ENCODE measurements at regions not wholly inside any gene's neighbourhood (a gene's known extent, or its start where the extent isn't known, plus 50 kb on each side); places are given as distances from the start of the nearest gene placed in this dataset.
"Not testable (repeated sequence)": the region's sequence is repeated elsewhere in the genome, so short reads cannot be mapped to it uniquely, and the experiment has no call there.

- H3K79me2 ChIP-seq (ENCODE audit: control insufficient read depth, insufficient read depth, low read length, poor library complexity); H4K91ac ChIP-seq (ENCODE audit: low read depth, low read length); H2AK5ac ChIP-seq (ENCODE audit: low read length); H3K23ac ChIP-seq (ENCODE audit: low read length); H3K18ac ChIP-seq (ENCODE audit: low read length); H3K4me3 ChIP-seq (ENCODE audit: low read depth, low read length); H3K14ac ChIP-seq (ENCODE audit: low read length); H3K4ac ChIP-seq (ENCODE audit: low read depth, low read length); H3K79me1 ChIP-seq (ENCODE audit: low read length); H2BK12ac ChIP-seq (ENCODE audit: low read length); H3K36me3 ChIP-seq (ENCODE audit: control insufficient read depth in 1 of 2, insufficient read depth in 2 of 2, low read length in 2 of 2); H3K27me3 ChIP-seq (ENCODE audit: insufficient read depth, low read length); H2BK5ac ChIP-seq (ENCODE audit: low read depth, low read length, poor library complexity); H4K8ac ChIP-seq (ENCODE audit: low read depth, low read length); H3K9me3 ChIP-seq (ENCODE audit: insufficient read depth, low read depth, low read length); H3K27ac ChIP-seq (ENCODE audit: low read depth, low read length); H2AFZ ChIP-seq (ENCODE audit: insufficient read depth, low read length, poor library complexity); H3K4me1 ChIP-seq (ENCODE audit: control insufficient read depth in 1 of 2, insufficient read depth in 2 of 2, low read length in 2 of 2); H4K12ac ChIP-seq (ENCODE audit: low read depth, low read length); H3K9ac ChIP-seq (ENCODE audit: low read length); H2BK120ac ChIP-seq (ENCODE audit: insufficient read depth, low read length, poor library complexity): not testable (repeated sequence)
- DNase-seq: peak in 1 of 2 donors; percentile 9
- WGBS (ENCODE audit: extremely low coverage, insufficient coverage, insufficient read length): no CpG with 5 or more reads among the region's 40 CpGs
- peak overlapping the region; percentile 61 for H3K4me2 ChIP-seq (ENCODE audit: low read length)
These were observed 174.3 kb downstream of the SPATA31A6 start for GRCh38 chr9:42357604-42358373.

GRCh38 chr9:42358626-42359247, 175.3 kb downstream of the SPATA31A6 start:
- not testable (repeated sequence) for H4K8ac ChIP-seq (ENCODE audit: low read depth, low read length); H4K12ac ChIP-seq (ENCODE audit: low read depth, low read length); H3K79me2 ChIP-seq (ENCODE audit: control insufficient read depth, insufficient read depth, low read length, poor library complexity); H2BK5ac ChIP-seq (ENCODE audit: low read depth, low read length, poor library complexity); H3K4me1 ChIP-seq (ENCODE audit: control insufficient read depth in 1 of 2, insufficient read depth in 2 of 2, low read length in 2 of 2); H3K9ac ChIP-seq (ENCODE audit: low read length); H3K4me2 ChIP-seq (ENCODE audit: low read length); H3K4ac ChIP-seq (ENCODE audit: low read depth, low read length); H2AFZ ChIP-seq (ENCODE audit: insufficient read depth, low read length, poor library complexity); H3K23ac ChIP-seq (ENCODE audit: low read length); H2BK120ac ChIP-seq (ENCODE audit: insufficient read depth, low read length, poor library complexity); H3K36me3 ChIP-seq (ENCODE audit: control insufficient read depth in 1 of 2, insufficient read depth in 2 of 2, low read length in 2 of 2); H2AK5ac ChIP-seq (ENCODE audit: low read length); H3K14ac ChIP-seq (ENCODE audit: low read length); H3K4me3 ChIP-seq (ENCODE audit: low read depth, low read length); H3K27me3 ChIP-seq (ENCODE audit: insufficient read depth, low read length); H3K9me3 ChIP-seq (ENCODE audit: insufficient read depth, low read depth, low read length); H3K79me1 ChIP-seq (ENCODE audit: low read length); H4K91ac ChIP-seq (ENCODE audit: low read depth, low read length); H3K27ac ChIP-seq (ENCODE audit: low read depth, low read length); DNase-seq; H2BK12ac ChIP-seq (ENCODE audit: low read length); H3K18ac ChIP-seq (ENCODE audit: low read length)
- WGBS (ENCODE audit: extremely low coverage, insufficient coverage, insufficient read length): no CpG with 5 or more reads among the region's 2 CpGs

GRCh38 chr9:42364410-42365243, 181.2 kb downstream of the SPATA31A6 start:
- H4K91ac ChIP-seq (ENCODE audit: low read depth, low read length); H2BK5ac ChIP-seq (ENCODE audit: low read depth, low read length, poor library complexity); H3K27ac ChIP-seq (ENCODE audit: low read depth, low read length); H3K23ac ChIP-seq (ENCODE audit: low read length); H3K9me3 ChIP-seq (ENCODE audit: insufficient read depth, low read depth, low read length); H3K27me3 ChIP-seq (ENCODE audit: insufficient read depth, low read length); H3K4me2 ChIP-seq (ENCODE audit: low read length); H3K4me3 ChIP-seq (ENCODE audit: low read depth, low read length); H3K4me1 ChIP-seq (ENCODE audit: control insufficient read depth in 1 of 2, insufficient read depth in 2 of 2, low read length in 2 of 2); H3K14ac ChIP-seq (ENCODE audit: low read length); H3K4ac ChIP-seq (ENCODE audit: low read depth, low read length); H2BK120ac ChIP-seq (ENCODE audit: insufficient read depth, low read length, poor library complexity); DNase-seq; H2AFZ ChIP-seq (ENCODE audit: insufficient read depth, low read length, poor library complexity); H3K36me3 ChIP-seq (ENCODE audit: control insufficient read depth in 1 of 2, insufficient read depth in 2 of 2, low read length in 2 of 2); H3K9ac ChIP-seq (ENCODE audit: low read length); H4K12ac ChIP-seq (ENCODE audit: low read depth, low read length); H3K79me1 ChIP-seq (ENCODE audit: low read length); H2AK5ac ChIP-seq (ENCODE audit: low read length); H4K8ac ChIP-seq (ENCODE audit: low read depth, low read length); H3K79me2 ChIP-seq (ENCODE audit: control insufficient read depth, insufficient read depth, low read length, poor library complexity); H2BK12ac ChIP-seq (ENCODE audit: low read length); H3K18ac ChIP-seq (ENCODE audit: low read length): not testable (repeated sequence)
- no CpG with 5 or more reads among the region's 4 CpGs for WGBS (ENCODE audit: extremely low coverage, insufficient coverage, insufficient read length)

GRCh38 chr9:42365244-42365945, 181.9 kb downstream of the SPATA31A6 start:
- H3K79me1 ChIP-seq (ENCODE audit: low read length); H3K23ac ChIP-seq (ENCODE audit: low read length); H3K4me1 ChIP-seq (ENCODE audit: control insufficient read depth in 1 of 2, insufficient read depth in 2 of 2, low read length in 2 of 2); H2BK12ac ChIP-seq (ENCODE audit: low read length); H4K91ac ChIP-seq (ENCODE audit: low read depth, low read length); H3K4me2 ChIP-seq (ENCODE audit: low read length); H3K4me3 ChIP-seq (ENCODE audit: low read depth, low read length); H3K27ac ChIP-seq (ENCODE audit: low read depth, low read length); H3K18ac ChIP-seq (ENCODE audit: low read length); H3K9ac ChIP-seq (ENCODE audit: low read length); H3K36me3 ChIP-seq (ENCODE audit: control insufficient read depth in 1 of 2, insufficient read depth in 2 of 2, low read length in 2 of 2); H3K79me2 ChIP-seq (ENCODE audit: control insufficient read depth, insufficient read depth, low read length, poor library complexity); H2AFZ ChIP-seq (ENCODE audit: insufficient read depth, low read length, poor library complexity); H3K14ac ChIP-seq (ENCODE audit: low read length); H2BK5ac ChIP-seq (ENCODE audit: low read depth, low read length, poor library complexity); H3K9me3 ChIP-seq (ENCODE audit: insufficient read depth, low read depth, low read length); H2AK5ac ChIP-seq (ENCODE audit: low read length); H3K27me3 ChIP-seq (ENCODE audit: insufficient read depth, low read length); H3K4ac ChIP-seq (ENCODE audit: low read depth, low read length); H4K8ac ChIP-seq (ENCODE audit: low read depth, low read length); H4K12ac ChIP-seq (ENCODE audit: low read depth, low read length); H2BK120ac ChIP-seq (ENCODE audit: insufficient read depth, low read length, poor library complexity): not testable (repeated sequence)
- DNase-seq: peak in 1 of 2 donors; percentile 45
- no CpG with 5 or more reads among the region's 7 CpGs for WGBS (ENCODE audit: extremely low coverage, insufficient coverage, insufficient read length)
